Mesenchymal stem cell (in vitro differentiated cells and primary cell): ENCODE measurements at regions not wholly inside any gene's neighbourhood (a gene's known extent, or its start where the extent isn't known, plus 50 kb on each side); places are given as distances from the start of the nearest gene placed in this dataset.
"Not testable (repeated sequence)": the region's sequence is repeated elsewhere in the genome, so short reads cannot be mapped to it uniquely, and the experiment has no call there.

Experiments
- DNase-seq: peaks from one replicate; pipeline ENCODE4 v3.0.0-alpha.2; 2013
- H2AFZ ChIP-seq: one replicate; pipeline ENCODE4 v1.6.1; 2013; ENCODE audit warnings: low read depth, mild to moderate bottlenecking, control low read depth, inconsistent platforms, low read length, moderate library complexity
- H2AK5ac ChIP-seq: 2 replicates; pipeline ENCODE4 v1.6.1; 2013; ENCODE audit warnings: low read length, moderate library complexity, mild to moderate bottlenecking, inconsistent platforms; ENCODE audit not compliant: severe bottlenecking
- H2BK120ac ChIP-seq: one replicate; pipeline ENCODE4 v1.6.1; 2013; ENCODE audit warnings: low read depth, mild to moderate bottlenecking, inconsistent platforms, low read length, moderate library complexity
- H2BK12ac ChIP-seq, 2 experiments: one replicate each; pipeline ENCODE4 v1.6.1; 2013; ENCODE audit warnings: inconsistent platforms in 2 of 2, low read length in 2 of 2, mild to moderate bottlenecking in 2 of 2, moderate library complexity in 2 of 2, control low read depth in 1 of 2
- H2BK15ac ChIP-seq: one replicate; pipeline ENCODE4 v1.6.1; 2013; ENCODE audit warnings: mild to moderate bottlenecking, low read depth, inconsistent platforms; ENCODE audit not compliant: poor library complexity, severe bottlenecking
- H2BK5ac ChIP-seq: 2 replicates; pipeline ENCODE4 v1.6.1; 2013; ENCODE audit warnings: low read depth, mild to moderate bottlenecking, low read length, control low read depth, inconsistent platforms; ENCODE audit not compliant: poor library complexity, severe bottlenecking
- H3K14ac ChIP-seq, 2 experiments: one replicate each; pipeline ENCODE4 v1.6.1; 2013; ENCODE audit warnings: inconsistent platforms in 2 of 2, low read length in 2 of 2, control low read depth in 1 of 2, mild to moderate bottlenecking in 1 of 2, moderate library complexity in 1 of 2
- H3K18ac ChIP-seq, 2 experiments: one replicate each; pipeline ENCODE4 v1.6.1; 2013; ENCODE audit warnings: inconsistent platforms in 2 of 2, low read length in 2 of 2, control low read depth in 1 of 2, low read depth in 1 of 2, mild to moderate bottlenecking in 1 of 2
- H3K23ac ChIP-seq, 2 experiments: one replicate each; pipeline ENCODE4 v1.6.1; 2013; ENCODE audit warnings: inconsistent platforms in 2 of 2, low read length in 2 of 2, mild to moderate bottlenecking in 2 of 2, moderate library complexity in 2 of 2, control low read depth in 1 of 2
- H3K27ac ChIP-seq: 2 replicates; pipeline ENCODE4 v1.5.1; 2013; ENCODE audit warnings: mild to moderate bottlenecking, moderate library complexity, low read length, control low read depth, inconsistent platforms; ENCODE audit not compliant: poor library complexity, severe bottlenecking
- H3K27me3 ChIP-seq, 2 experiments: 2 replicates each; pipeline versions ENCODE4 v1.6.1 to v1.7.0; 2013; ENCODE audit warnings: low read length in 2 of 2, mild to moderate bottlenecking in 2 of 2, moderate library complexity in 2 of 2, control low read depth in 1 of 2, inconsistent platforms in 1 of 2; ENCODE audit not compliant: control insufficient read depth in 1 of 2, insufficient read depth in 1 of 2
- H3K36me3 ChIP-seq, 2 experiments: 2 replicates each; pipeline versions ENCODE4 v1.6.1 to v1.7.0; 2013; ENCODE audit warnings: low read length in 2 of 2, control low read depth in 1 of 2, inconsistent platforms in 1 of 2, low read depth in 1 of 2, mild to moderate bottlenecking in 1 of 2; ENCODE audit not compliant: insufficient read depth in 2 of 2, control insufficient read depth in 1 of 2
- H3K4ac ChIP-seq, 2 experiments: one replicate each; pipeline ENCODE4 v1.6.1; 2013; ENCODE audit warnings: inconsistent platforms in 2 of 2, low read length in 2 of 2, mild to moderate bottlenecking in 2 of 2, moderate library complexity in 2 of 2, control low read depth in 1 of 2, low read depth in 1 of 2
- H3K4me1 ChIP-seq: 2 replicates; pipeline ENCODE4 v1.6.1; 2013; ENCODE audit warnings: low read depth, low read length, control low read depth; ENCODE audit not compliant: control insufficient read depth, insufficient read depth
- H3K4me2 ChIP-seq: 2 replicates; pipeline ENCODE4 v1.6.1; 2013; ENCODE audit warnings: low read length, mild to moderate bottlenecking, inconsistent platforms; ENCODE audit not compliant: poor library complexity, severe bottlenecking
- H3K4me3 ChIP-seq, 2 experiments: 2 replicates each; pipeline versions ENCODE4 v1.5.1 to v1.7.0; 2013; ENCODE audit warnings: low read length in 2 of 2, mild to moderate bottlenecking in 2 of 2, control low read depth in 1 of 2, low read depth in 1 of 2; ENCODE audit not compliant: insufficient read depth in 1 of 2
- H3K79me1 ChIP-seq: replicated peaks from 2 replicates; pipeline ENCODE4 v1.6.1; 2013; ENCODE audit warnings: mild to moderate bottlenecking, control low read depth, low read length, inconsistent platforms; ENCODE audit not compliant: poor library complexity, severe bottlenecking
- H3K9ac ChIP-seq: 2 replicates; pipeline ENCODE4 v1.7.0; 2013; ENCODE audit warnings: mild to moderate bottlenecking, low read length, moderate library complexity
- H3K9me3 ChIP-seq: 2 replicates; pipeline ENCODE4 v1.7.0; 2013; ENCODE audit warnings: mild to moderate bottlenecking, low read length; ENCODE audit not compliant: control insufficient read depth
- H4K8ac ChIP-seq: one replicate; pipeline ENCODE4 v1.6.1; 2013; ENCODE audit warnings: inconsistent platforms, mild to moderate bottlenecking, low read length, moderate library complexity
- H4K91ac ChIP-seq: one replicate; pipeline ENCODE4 v1.6.1; 2013; ENCODE audit warnings: mild to moderate bottlenecking, low read length, inconsistent platforms
- WGBS: methylation state at CpG from one replicate; pipeline ENCODE4 v1.1.7; 2013; ENCODE audit warnings: mixed read lengths; 5-methylcytosine and 5-hydroxymethylcytosine counted together

DNA sequence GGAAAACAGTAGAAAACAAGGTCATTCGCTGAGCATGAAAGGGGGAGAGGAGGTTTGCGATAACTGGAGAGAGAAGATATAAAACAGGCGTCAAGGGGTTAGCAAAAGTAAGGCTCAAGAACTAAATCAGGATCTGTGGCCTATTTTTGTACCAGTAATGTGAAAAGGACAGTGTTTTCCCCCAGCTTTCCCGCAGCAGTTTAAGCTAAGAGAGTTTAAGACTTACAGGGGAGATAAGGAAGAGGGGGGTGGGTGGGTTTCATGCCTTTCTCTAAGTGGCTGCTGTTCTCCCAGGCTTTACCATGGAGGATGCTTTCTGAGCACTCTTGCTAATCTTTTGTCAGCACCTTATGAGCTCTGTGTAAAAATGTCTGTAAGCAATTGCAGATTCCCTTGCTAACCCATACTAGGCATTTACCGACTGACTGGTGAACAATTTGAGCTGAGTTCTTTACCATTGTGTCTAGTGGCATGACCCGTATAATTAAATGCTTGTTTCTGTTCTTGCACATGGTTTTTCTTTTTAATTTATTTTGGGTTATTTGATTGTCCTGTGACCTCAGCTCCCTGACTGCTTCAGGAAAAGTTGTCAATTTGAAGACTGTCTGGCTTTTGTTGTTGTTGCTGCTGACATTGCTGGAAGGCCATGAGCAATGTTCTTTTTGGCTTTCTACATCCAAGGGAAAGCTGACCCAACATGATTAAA, 144.0 kb downstream of the KBTBD2 start:
- not testable (repeated sequence) for H3K79me1 ChIP-seq, H3K4me1 ChIP-seq, H2AK5ac ChIP-seq, H3K36me3 ChIP-seq, H3K4me3 ChIP-seq, H4K8ac ChIP-seq, H3K18ac ChIP-seq, H2BK12ac ChIP-seq, H2BK15ac ChIP-seq, H4K91ac ChIP-seq, H3K27me3 ChIP-seq, H3K4me2 ChIP-seq, H3K27ac ChIP-seq, H3K23ac ChIP-seq, H2BK5ac ChIP-seq, H2BK120ac ChIP-seq, DNase-seq, H3K14ac ChIP-seq, H3K4ac ChIP-seq, H3K9me3 ChIP-seq, H2AFZ ChIP-seq, H3K9ac ChIP-seq
- WGBS = 94% methylated on average over 6 of the region's 6 CpGs

DNA sequence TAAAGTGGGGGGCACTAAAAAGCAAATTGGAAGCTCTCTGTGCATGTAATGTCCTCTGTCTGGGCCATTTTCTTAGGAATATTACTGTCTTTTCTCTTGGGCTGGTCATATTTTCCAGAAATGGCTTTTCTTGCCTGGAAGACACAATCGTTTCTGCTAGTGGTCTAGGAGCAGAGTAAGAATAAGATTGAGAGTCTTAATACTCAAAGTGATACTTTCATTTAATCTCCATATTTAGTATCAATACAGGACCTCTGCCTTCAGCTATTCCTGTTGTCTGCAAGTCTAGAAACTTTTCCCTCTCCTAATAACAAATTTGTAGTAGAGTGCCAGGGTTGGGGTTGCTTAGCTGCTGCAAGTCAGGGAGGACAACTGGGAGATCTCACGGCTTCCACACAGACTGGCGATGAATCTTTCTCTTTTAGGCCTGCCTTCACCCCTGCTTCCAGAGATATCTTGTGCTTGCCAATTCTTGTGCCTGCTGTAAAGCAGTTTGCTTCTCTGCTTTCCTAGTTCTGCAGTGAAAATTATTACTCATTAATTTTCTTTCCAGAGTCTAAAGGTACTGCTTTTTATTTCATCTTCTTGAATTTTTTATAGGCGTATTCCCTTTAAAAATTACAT, 149.6 kb downstream of the KBTBD2 start:
- H2AFZ ChIP-seq, H3K23ac ChIP-seq, H3K4me3 ChIP-seq, H2AK5ac ChIP-seq, H4K91ac ChIP-seq, H2BK12ac ChIP-seq, H3K14ac ChIP-seq, H3K36me3 ChIP-seq, H3K27me3 ChIP-seq, H2BK5ac ChIP-seq, H3K9me3 ChIP-seq, H3K79me1 ChIP-seq, H3K27ac ChIP-seq, H4K8ac ChIP-seq, H3K18ac ChIP-seq, DNase-seq, H2BK120ac ChIP-seq, H2BK15ac ChIP-seq, H3K9ac ChIP-seq, H3K4me1 ChIP-seq, H3K4me2 ChIP-seq, H3K4ac ChIP-seq: not testable (repeated sequence)
- 100% methylated on average over 2 of the region's 4 CpGs for WGBS

DNA sequence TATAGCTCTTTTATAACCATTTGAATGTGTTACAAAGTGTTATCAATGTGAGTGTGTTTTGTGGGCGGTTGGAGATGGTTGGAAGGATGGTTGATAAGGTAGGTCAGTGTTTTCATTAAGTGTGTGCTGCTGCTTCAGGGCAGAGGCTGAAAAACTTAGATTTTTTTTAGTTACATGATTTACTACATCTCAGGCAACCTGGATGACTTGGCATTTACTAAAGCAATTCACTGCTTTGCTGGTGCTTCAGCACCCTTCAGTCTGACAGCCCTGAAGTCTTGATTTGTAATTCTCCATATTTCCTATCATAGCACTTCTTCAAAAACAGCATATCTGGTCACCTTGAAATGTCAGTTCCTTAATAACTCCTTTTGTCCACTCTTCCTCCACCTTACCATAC, 151.8 kb downstream of the KBTBD2 start:
- not testable (repeated sequence) for H2AFZ ChIP-seq, DNase-seq, H3K4me1 ChIP-seq, H4K8ac ChIP-seq, H2BK5ac ChIP-seq, H2BK12ac ChIP-seq, H3K14ac ChIP-seq, H3K27ac ChIP-seq, H3K18ac ChIP-seq, H3K27me3 ChIP-seq, H3K79me1 ChIP-seq, H2BK15ac ChIP-seq, H2AK5ac ChIP-seq, H2BK120ac ChIP-seq, H4K91ac ChIP-seq, H3K9ac ChIP-seq, H3K9me3 ChIP-seq, H3K4me3 ChIP-seq, H3K4me2 ChIP-seq, H3K4ac ChIP-seq, H3K23ac ChIP-seq, H3K36me3 ChIP-seq
- WGBS = no CpG with 5 or more reads among the region's 1 CpG

DNA sequence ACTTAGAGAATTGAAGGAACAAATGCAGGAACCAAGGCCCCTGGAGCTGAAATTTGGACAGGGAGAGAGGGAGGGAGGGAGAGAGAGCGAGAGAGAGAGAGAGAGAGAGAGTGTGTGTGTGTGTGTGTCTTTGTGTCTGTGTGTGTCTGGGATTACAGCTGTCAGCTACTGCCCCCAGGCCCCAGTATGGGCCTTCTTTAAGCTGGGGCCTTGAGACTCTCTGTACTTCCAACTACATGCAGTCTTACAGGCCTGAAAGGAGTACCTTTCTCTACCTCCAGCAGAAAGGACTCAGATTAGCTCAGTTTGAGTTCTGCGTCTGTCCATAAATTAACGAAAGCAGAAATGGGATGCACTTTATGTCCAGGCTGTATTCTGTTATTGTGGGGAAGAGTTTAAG, 153.2 kb downstream of the KBTBD2 start:
- H3K9me3 ChIP-seq, H3K4me3 ChIP-seq, H3K4ac ChIP-seq, H3K79me1 ChIP-seq, H3K14ac ChIP-seq, H3K4me2 ChIP-seq, H3K18ac ChIP-seq, H3K4me1 ChIP-seq, H2BK5ac ChIP-seq, H2AK5ac ChIP-seq, H3K27me3 ChIP-seq, DNase-seq, H2BK12ac ChIP-seq, H4K8ac ChIP-seq, H2BK15ac ChIP-seq, H2BK120ac ChIP-seq, H3K36me3 ChIP-seq, H3K9ac ChIP-seq, H2AFZ ChIP-seq, H3K23ac ChIP-seq, H4K91ac ChIP-seq, H3K27ac ChIP-seq: not testable (repeated sequence)
- WGBS = 100% methylated on average over 1 of the region's 3 CpGs
